ENCODE measurements at regions not wholly inside any gene's neighbourhood (a gene's known extent, or its start where the extent isn't known, plus 50 kb on each side); places are given as distances from the start of the nearest gene placed in this dataset.

DNA sequence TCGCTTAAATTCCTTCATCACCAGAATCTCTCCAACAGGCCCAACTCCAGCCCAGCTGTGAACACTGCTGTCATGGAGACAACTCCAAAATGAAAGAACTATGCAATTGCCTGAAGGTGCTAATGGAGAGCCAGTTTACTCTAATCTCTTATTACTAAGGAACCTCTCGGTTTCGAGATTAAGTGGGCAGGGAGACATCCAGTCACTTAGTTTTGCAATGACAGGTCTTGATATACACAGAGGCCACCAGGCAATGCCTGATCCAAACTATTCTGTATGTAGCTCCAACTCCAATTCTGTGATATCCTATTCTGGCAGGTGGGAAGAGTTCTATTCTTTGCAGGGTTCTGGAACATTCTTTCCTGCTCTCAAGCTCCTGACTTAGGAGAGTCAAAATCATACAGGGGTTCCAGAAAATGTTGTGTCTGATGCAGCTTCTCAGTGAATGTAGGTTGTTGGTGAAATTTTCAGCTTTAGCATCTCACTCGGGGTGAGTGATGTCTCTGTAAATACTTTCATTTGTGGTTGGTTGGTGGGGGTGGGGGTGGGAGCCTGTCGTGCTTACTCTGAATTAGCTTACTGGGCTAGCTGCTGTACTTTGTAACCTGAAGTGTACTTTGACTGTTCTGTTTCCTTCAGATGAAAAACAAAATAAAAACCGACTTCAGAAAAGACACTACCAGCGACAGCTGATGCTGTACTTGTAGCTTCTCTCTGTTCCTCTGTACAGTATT, 170.9 kb downstream of the PALM2AKAP2 start:
- DNase-seq: no peak

DNA sequence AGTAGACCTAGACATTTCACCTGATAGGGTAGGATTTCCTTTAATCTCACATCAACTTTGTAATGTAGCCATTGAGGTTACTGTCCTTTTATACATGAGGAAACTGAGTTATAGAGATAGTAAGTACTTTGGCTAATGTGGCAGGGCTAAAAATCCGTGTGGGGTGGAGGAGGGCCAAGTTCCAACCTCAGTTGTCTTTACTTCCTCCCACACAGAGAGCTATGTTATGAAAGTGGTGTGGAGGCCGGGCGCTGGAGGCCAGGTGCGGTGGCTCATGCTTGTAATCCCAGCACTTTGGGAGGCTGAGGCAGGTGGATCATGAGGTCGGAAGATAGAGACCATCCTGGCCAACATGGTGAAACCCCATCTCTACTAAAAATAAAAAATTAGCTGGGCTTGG, 173.3 kb downstream of the PALM2AKAP2 start:
- no peak for DNase-seq

DNA sequence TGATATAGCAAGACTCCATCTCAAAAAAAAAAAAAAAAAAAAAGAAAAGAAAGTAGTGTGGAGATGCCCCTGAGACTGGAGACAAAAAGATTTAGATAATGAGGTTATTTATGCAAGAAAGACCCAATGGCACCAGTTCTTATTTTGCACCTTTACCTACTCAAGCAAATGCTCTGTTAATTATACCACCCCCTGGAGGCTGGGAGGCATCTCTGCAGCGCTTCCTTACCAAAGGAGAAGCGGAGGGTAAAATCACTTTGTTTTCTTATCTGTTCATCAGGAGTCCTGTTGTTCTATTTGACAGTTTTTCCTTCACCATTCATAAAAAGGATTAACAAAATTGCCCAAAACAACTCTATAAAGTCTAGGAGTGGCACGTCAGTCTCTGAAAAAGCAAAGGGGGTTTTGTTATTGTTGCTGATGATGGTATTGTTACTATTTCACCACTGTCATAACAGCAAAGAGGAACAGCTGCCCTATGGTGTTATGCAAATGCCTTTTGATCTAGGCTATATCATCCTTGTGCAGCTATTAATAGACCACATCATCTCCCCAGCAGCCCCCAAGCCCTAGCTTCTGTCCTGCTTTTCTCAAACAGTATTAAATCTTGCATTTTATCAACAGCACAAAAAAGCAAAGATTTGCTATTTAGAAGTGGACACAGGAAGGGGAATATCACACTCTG, 174.0 kb downstream of the PALM2AKAP2 start:
- no peak for DNase-seq

DNA sequence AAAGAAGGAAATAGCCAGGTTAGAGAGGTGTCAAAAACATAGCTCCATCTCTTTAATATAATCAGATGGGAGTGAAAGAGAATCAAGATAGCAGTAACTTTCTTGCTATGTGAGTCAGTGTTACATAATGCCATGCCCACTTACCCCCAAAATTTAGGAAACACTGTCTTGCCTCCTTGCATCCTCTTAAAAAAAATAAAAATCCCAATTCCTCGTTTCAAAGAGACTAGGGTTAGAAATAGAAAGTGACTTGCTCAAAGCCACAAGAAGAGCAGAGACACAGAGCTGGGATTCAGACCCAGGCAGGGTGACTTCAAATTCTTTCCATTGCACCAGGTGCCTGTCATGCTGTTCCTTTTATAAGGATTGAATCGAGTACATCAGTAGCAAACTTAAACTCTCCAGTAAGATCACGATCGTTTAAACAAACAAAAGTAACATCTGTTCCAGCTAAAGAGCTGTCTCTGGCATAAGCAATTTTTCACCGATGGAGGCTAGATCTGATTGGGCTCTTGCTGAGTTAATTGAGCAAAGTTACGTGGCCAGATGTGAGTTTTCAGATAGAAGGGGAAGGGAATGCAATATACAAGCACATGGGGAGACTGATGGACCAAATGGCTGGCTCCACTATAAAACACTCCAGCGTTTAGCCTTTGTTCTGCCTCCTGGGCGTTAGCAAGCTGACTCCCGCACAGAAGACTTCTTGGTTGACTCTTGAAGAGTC, 176.9 kb downstream of the PALM2AKAP2 start:
- DNase-seq: peak; percentile 21

DNA sequence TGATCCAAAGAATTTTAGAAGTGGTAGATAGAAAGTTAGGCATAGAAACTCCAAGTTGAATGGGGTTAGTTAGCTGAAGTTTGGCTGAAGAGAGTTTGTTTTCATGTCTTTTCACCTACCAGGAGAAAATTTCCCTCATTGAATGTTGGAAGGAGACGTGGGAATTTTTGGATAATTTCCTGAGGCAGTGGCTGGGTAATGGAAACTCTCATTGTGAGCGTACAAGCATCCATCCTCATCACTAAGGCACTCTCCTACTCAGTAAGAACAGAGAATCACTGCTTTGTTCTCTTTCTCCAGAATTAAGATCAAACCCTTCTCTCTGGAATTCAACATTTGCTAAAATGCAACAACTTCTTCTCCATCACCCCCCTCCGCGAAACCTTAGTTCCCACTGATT, 179.7 kb downstream of the PALM2AKAP2 start:
- DNase-seq: no peak

DNA sequence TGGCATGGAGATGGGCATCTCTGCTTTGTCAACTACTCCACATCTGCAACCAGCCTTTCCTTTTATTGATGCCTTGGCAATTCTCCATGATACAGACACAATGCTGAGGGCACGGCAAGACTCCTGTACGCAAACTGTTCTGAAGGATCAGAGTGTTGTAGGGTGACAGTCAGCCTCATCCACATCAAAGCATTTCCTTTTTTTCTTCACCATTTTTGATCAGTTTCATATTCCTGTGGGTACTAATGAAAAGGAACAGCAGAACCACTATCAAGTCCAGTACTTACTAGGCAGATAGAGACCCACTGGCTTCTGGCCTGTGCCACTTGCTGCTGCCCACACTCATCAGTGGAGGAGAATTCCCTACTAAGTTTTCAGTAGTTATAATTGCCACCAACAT, 181.6 kb downstream of the PALM2AKAP2 start:
- DNase-seq: no peak

DNA sequence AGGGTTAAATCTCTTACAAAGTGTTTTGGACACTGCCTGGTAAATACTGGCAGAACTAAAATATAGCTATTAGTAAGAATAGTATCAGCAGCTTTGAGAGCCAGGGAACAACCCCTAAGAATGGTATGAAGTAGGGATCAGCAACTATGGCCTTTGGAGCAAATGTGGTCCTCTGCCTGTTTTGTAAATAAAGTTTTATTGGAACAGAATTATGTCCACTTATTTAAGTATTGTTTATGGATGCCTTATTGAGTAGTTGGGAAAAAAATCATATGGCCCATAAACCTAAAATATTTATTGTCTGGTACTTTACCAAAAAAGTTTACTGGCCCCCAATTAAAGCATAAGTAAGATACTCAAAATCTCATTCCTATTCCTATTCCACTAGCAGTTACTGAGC, 182.2 kb downstream of the PALM2AKAP2 start:
- no peak for DNase-seq

DNA sequence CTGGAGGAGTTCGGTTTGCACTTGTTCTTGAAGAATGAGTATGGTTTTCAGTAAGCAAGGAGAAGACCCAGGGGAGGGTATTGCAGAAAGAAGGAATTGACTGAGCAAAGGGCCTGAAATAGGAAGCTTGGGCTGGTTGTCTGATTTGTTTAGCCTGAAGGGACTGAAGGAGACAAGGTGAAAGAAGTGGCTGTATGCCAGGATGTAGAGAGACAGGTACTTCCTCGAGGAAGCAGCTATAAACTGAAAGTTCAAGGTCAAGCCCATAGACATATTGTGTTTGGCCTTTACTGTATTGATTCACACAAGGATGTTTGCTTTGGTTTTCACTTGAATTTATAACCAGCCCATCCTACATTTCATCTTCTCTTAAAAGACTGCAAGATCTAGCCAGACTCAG, 183.1 kb downstream of the PALM2AKAP2 start:
- no peak for DNase-seq

DNA sequence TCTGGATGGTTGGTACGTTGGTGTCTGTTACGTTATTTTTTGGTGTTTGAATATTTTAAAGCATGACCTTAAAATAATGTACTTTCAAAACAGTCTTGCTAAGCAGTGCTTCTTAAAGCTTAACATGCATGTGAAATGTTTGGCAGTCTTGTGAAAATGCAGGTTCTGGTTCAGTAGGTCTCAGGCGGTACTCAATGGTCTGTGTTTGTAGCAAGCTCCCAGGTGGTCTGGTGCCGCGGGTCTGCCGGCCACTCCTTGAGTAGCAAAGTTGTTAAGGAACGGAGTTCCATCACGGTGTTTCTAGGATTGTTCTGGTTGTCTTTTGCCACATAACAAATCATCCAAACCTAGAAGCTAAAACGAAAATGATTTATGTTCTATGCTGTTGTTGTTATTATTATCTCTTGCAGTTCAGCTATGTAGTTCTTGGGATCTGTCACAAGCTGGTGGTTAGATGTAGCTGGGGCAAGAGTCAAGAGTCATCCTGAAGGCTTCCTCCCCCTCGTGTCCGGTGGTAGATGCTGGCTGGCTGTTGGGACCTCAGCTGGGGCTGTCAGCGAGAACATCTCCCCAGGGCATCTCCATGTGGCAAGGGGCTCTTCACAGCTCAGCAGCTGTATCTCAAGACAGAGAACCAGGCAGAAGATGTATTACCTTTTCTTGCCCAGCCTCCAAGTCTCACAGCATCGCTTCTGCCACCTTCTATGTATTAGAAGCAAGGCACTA, 186.8 kb downstream of the PALM2AKAP2 start:
- no peak for DNase-seq

DNA sequence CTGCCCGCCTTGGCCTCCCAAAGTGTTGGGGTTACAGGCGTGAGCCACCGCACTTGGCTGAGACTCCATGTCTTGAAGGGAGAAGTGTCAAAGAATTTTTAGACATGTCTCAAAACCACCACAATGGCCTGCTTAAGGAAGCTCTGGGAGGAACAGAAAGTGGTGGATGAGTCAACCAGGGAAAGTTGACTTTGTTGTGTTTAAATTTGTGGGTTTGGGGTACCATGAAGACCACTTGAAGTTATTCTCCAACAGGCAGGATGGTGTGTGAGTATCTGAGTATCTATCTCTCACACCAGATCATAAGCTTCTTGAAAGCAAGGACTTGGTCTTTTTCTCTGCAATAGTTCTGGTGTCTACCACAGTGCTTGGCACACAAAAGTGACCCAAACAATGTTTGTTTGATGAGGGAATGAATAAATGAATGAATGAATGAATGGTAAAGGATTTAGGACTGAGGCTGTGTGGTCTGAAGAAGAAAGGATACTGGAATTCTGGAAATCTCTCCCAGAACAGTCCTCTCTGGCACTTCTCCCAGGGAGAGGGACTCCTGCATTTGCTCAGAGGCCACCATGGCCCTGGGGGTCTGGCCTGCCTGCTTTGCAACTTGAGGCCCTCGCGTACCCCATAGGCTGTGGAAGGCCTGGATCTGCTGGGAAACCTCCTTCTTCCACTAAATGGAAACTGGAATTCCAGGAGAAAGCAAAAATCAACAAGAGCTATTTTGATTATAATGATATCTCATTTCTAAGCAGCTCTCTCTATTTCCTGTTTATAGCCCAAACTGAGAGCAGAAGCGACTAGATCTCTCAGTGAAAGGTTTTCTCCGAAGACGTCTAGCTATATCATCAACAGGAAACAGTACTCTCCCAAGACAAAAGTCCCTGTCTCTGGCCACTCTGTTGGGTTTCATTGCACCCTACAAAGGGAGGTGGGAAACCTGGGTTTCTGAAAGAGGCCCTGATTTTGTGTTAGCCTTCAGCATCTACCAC, 187.9 kb downstream of the PALM2AKAP2 start:
- no peak for DNase-seq

DNA sequence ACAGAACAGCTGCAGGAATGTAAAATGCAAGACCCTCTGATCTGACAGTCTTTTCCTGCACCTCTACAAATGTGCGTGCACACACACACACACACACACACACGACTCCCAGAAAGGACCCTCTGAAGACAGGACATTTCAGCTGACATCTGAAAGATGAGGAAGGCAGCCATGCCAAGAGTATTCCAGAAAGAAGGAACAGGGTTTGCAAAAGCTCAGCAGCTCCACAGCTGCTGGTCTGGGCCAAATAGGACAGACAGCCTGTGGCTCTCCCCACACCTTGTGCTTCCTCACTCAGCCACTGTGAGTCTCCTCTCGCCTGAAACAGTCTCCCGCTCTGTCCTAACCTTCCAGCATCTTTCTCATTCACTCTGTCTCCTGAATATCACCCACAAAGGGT, 189.0 kb downstream of the PALM2AKAP2 start:
- DNase-seq: peak; percentile 38

DNA sequence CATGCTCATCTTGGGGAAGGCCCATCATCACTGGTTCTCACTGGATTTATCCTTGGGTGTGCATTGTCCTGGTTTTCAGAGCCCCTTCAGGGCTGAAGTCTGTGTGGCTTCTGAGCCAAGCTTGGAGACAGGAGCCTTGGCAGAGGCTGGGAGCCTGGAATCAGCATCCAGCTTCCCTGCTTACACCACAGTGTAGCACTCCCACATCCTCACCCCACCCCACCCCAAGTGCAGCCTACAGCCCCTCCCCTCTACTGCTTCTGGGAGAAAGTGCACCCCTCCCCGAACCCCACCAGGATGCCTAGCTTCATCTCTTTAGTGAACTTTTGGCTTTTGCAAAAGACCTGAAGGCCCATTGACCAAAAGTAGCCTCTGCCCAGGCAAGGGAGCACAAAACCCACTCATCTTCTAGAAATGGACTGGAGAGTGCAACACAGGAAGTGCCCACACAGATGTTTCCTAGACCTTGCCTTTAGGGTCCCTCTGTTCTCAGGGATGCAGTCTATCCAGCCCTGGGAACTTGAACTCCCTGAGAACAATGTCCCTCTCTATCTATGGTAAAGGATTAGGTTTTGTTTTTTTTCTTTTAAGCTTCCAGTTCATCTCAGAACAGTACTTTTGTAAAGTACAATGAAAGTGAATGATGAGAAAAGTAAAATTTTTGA, 189.7 kb downstream of the PALM2AKAP2 start:
- no peak for DNase-seq

DNA sequence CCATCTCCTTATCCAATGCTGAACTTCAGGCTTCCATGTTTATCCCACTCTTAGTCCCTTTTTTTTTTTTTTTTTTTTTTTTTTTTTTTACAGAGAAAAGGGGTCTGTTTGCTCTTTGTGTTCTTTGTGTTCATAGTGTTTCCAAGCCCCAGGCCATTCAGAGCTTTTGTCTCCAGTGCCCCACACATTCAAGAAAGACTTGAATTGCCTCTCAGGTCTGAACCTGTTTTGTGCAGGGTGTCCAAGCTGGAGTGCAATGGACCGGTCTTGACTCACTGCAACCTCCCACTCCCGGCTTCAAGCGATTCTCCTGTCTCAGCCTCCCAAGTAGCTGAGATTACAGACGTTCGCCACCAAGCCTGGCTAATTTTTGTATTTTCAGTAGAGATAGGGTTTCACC, 191.2 kb downstream of the PALM2AKAP2 start:
- DNase-seq: no peak

DNA sequence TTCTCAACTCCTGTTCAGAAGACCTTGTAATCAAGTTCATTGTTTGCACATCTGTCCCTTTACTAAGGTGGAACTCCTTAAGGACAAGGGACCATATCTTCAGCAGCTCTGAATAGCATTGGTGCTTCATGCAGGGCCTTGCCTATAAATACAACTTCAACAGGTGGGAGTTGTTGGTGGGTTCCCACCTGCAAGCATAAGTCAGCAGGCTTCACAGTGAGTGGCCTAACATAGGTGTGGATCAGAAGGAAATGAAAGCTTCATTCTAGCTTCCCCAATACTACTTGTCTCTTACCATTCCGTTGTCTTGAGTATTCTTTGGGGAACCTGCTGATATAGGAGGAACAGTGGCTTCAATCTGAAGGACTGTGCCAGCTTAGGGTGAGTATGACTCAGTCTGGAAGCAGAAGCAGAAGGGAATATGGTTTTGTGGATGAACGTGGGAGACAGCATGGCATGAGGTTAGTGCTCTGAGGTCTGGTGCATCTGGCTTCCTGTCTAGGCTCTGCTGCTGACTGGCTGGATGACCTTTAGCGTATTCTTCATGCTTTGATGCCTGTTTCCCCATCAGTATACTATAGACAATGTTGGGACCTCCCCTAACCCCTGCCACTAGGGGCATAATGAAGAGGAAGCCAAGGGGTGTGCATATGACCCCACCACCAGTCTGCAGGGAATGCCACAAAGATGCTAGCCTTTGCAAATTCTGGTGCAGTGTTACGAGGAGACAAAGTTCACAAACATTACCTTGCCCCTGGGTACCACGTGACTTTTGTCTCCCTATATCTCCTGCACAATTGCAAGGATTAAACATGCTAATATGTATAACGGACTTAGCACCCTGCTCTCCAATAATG, 192.3 kb downstream of the PALM2AKAP2 start:
- DNase-seq: no peak

DNA sequence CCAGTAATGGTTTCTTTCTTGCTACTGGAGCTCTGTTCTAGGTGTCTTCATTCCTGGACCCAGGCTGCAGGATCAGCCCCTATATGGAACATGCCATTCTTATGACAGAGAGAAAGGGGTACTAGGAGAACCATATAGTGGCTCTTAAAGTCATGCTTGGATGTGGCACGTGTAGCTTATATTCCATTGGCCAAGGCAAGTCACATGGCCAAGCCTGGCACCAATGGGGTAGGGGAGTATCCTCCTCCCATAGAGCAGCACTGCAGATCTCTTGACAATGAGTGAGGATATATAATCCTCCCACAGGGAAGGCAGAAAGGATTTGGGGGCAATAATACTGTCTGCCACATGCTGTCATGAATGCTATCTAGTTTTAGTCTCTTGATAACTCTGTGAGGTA, 193.3 kb downstream of the PALM2AKAP2 start:
- no peak for DNase-seq

DNA sequence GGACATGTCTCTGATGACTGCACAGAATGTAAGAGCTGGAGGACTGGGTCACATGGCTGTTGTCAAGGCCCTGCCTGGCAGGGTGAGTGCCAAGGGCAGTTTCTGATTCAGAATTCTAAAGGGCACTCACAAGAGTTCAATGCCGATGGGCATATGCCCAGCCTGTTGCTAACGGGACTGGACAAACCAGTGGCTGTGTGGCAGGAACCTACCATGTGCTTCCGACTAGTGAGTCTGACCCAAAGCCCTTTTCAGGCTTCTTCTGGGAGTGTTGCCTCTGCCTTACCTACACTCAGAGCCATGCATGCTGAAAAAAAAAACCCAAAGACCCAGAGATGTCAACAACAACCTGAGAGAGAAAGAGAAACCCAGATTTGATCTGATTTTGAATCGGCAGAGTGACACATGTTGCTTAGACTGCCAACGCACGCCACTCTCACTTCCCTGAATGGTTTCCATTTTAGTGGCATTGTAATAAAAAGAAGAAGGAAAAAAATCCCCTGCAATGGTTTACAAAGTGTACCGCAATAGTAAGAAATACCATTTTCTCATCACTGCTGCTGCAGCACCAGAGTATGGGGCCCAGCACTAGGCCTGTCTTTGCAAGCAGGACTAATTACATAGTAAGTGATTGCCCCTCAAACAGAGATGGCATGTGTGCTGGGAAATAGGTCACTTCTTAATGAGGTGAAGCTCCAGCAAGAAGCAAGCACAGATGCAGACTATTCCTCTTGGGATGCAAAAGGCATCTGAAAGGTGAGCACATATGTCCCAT, 194.3 kb downstream of the PALM2AKAP2 start:
- no peak for DNase-seq

DNA sequence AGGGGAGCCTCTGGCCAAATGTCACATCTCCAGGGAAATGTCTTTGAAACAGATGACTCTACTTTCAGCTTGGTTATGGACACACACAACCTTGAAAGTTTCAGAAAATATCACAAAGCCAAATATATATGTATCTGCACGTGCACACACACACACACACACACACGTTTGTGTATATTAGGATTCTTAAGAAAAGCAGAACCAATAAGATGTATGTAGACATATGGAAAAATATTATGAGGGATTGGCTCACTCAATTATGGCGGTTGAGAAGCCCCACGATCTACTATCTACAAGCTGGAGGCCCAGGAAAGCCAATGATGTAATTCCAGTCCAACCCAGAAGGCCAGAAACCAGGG, 194.9 kb downstream of the PALM2AKAP2 start:
- no peak for DNase-seq

DNA sequence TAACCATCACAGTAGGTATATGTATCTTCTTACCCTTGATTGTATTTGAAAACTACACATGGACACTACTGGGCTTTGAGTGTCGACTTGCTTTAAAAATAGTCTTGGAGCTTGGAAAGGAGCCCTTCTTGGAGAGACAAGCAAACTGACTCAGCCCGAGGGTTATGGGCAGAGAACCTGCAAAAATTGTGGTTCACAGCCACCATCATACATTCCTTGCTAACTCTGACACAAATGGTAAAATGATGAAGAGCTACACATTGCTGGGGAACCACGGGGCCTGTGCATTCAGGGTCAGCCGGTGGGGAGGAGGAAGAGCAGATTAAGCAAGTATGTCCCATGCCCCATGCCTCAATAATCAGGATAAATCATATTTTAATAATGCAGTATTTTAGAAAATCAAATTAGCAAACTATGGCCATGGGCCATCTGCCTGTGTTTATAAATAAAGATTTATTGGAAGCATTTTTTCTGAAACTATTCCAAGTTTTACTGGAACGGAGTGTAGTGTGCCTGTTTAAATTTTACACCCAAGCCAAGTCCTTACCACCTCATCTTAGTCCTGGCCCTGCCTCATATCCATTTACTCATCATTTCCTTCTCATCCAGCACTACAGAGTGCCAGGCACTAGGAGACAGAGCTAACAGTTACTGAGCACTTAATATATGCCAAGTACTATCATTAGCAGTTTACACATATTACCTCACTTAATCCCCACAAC, 195.7 kb downstream of the PALM2AKAP2 start:
- peak; percentile 84 for DNase-seq

DNA sequence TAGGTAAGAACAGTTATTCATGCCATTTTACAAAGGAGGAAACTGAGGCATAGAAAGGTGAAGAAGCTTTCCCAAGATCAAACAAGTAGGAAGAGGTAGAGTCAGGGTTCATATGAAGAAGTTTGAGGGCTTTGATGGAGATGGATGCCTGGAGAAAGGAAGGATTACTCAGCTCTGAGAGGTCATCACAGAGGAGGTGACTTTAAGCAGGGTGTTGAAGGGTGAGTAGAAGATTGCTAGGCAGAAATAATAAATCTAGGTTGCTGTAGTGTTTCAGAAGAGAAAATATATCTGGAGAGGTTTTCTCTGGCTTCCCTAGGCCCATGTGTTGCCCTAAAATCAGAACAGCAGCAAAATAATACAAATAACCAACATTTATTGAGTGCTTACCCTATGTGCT, 196.3 kb downstream of the PALM2AKAP2 start:
- DNase-seq: no peak
